ENCODE measurements at regions not wholly inside any gene's neighbourhood (a gene's known extent, or its start where the extent isn't known, plus 50 kb on each side); places are given as distances from the start of the nearest gene placed in this dataset.

DNA sequence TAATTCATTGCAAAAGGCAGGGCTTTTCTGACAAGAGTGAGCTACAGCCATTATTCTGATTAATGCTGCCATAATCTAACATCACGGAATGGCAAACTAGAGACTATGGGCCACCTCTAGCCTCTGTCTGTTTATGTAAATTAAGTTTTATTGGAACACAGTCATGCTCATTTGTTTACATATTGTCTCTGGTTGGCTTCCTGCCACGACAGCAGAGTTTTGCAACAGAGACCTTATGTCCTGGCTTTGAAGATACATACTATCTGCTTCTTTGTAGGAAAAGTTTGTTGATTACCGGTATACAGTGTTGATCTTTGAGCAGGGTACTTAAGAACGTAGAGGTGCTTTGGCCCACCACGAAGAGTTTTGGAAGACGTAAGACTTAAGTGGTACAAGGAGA is 715.9 kb upstream of the RBFOX1 start:
- H4K20me1 ChIP-seq (ENCODE audit: control insufficient read depth, extremely low read depth, insufficient read depth, low read length), result no peaks in the 10 kb centered on the region
- no peak for FAIRE-seq
- H3K27me3 ChIP-seq (ENCODE audit: control insufficient read depth, extremely low read depth, insufficient read depth, low read length), result no peaks in the 10 kb centered on the region
- H3K27ac ChIP-seq (ENCODE audit: control insufficient read depth, insufficient read depth, low read length), result no peak overlapping the region
- H3K9ac ChIP-seq (ENCODE audit: control insufficient read depth, extremely low read depth, insufficient read depth, low read length), result no peak overlapping the region
- no peak overlapping the region for H2AFZ ChIP-seq (ENCODE audit: control insufficient read depth, low read length)
- dilution Hi-C loops (cut with MboI; ENCODE audit: extremely low pct_ligation_motif_present, low sequenced_read_pairs), result no loop called here
- TF ChIP-seq CTCF (optimal IDR thresholded peaks at IDR 0.05 in 1 of 3, IDR thresholded peaks at IDR 0.05 in 1 of 3, conservative IDR thresholded peaks at IDR 0.05 in 1 of 3; ENCODE audit: extremely low read depth in 1 of 3, insufficient read depth in 2 of 3, low read length in 3 of 3) (no peak), EZH2 (IDR thresholded peaks at IDR 0.05; ENCODE audit: low read length) (no peak)
- no peaks in the 10 kb centered on the region for H3K36me3 ChIP-seq (ENCODE audit: control insufficient read depth in 2 of 2, extremely low read depth in 1 of 2, insufficient read depth in 2 of 2, low read length in 2 of 2)
- DNase-seq (ENCODE audit: low read depth, low spot score), result no peak
- H3K4me3 ChIP-seq (ENCODE audit: control insufficient read depth in 2 of 3, extremely low read depth in 1 of 3, insufficient read depth in 2 of 3, low read depth in 1 of 3, low read length in 3 of 3), result no peak overlapping the region
- H3K4me2 ChIP-seq (ENCODE audit: control insufficient read depth, extremely low read depth, insufficient read depth, low read depth, low read length), result no peak overlapping the region
- H3K9me3 ChIP-seq (ENCODE audit: control insufficient read depth, low read depth, low read length), result peaks cover 3% of the 10 kb centered on the region
- H3K4me1 ChIP-seq (ENCODE audit: control insufficient read depth, extremely low read depth, insufficient read depth, low read length), result no peaks in the 10 kb centered on the region
- no peaks in the 10 kb centered on the region for H3K9me1 ChIP-seq (ENCODE audit: control insufficient read depth, extremely low read depth, insufficient read depth, low read length)
- H3K79me2 ChIP-seq (ENCODE audit: control insufficient read depth, insufficient read depth, low read length), result no peaks in the 10 kb centered on the region

DNA sequence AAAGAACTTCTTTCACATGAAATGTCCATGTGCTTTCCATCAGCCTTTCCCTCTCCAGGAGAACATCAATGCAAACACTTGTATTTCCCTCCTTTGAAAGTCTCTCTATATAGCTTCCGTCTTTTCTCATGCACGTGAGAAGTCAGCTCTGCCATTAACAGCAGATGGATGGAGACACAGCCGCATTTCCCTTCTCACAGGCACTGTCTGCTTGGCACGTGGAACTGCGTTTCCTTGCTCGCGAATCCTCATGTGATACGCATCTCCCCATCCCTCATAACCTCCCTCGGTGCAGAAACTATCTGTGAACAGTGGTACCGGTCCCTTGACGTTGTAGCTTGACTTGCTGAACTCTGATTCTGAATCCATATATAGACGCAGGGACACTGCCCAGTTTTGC is 717.0 kb upstream of the RBFOX1 start:
- H4K20me1 ChIP-seq (ENCODE audit: control insufficient read depth, extremely low read depth, insufficient read depth, low read length), result no peaks in the 10 kb centered on the region
- FAIRE-seq, result no peak

More for the DNA sequence above, 717.0 kb upstream of the RBFOX1 start:
- H3K4me2 ChIP-seq (ENCODE audit: control insufficient read depth, extremely low read depth, insufficient read depth, low read depth, low read length), result no peak overlapping the region
- no peaks in the 10 kb centered on the region for H3K79me2 ChIP-seq (ENCODE audit: control insufficient read depth, insufficient read depth, low read length)
- no peak overlapping the region for H3K4me3 ChIP-seq (ENCODE audit: control insufficient read depth in 2 of 3, extremely low read depth in 1 of 3, insufficient read depth in 2 of 3, low read depth in 1 of 3, low read length in 3 of 3)
- H3K27me3 ChIP-seq (ENCODE audit: control insufficient read depth, extremely low read depth, insufficient read depth, low read length), result no peaks in the 10 kb centered on the region
- H3K27ac ChIP-seq (ENCODE audit: control insufficient read depth, insufficient read depth, low read length), result no peak overlapping the region
- dilution Hi-C loops (cut with MboI; ENCODE audit: extremely low pct_ligation_motif_present, low sequenced_read_pairs), result no loop called here
- H3K9ac ChIP-seq (ENCODE audit: control insufficient read depth, extremely low read depth, insufficient read depth, low read length), result no peak overlapping the region
- no peak for TF ChIP-seq EZH2 (IDR thresholded peaks at IDR 0.05; ENCODE audit: low read length)
- no peak for TF ChIP-seq CTCF (optimal IDR thresholded peaks at IDR 0.05 in 1 of 3, IDR thresholded peaks at IDR 0.05 in 1 of 3, conservative IDR thresholded peaks at IDR 0.05 in 1 of 3; ENCODE audit: extremely low read depth in 1 of 3, insufficient read depth in 2 of 3, low read length in 3 of 3)
- no peaks in the 10 kb centered on the region for H3K9me1 ChIP-seq (ENCODE audit: control insufficient read depth, extremely low read depth, insufficient read depth, low read length)
- H3K4me1 ChIP-seq (ENCODE audit: control insufficient read depth, extremely low read depth, insufficient read depth, low read length), result no peaks in the 10 kb centered on the region
- H3K36me3 ChIP-seq (ENCODE audit: control insufficient read depth in 2 of 2, extremely low read depth in 1 of 2, insufficient read depth in 2 of 2, low read length in 2 of 2), result no peaks in the 10 kb centered on the region
- no peak for DNase-seq (ENCODE audit: low read depth, low spot score)
- H3K9me3 ChIP-seq (ENCODE audit: control insufficient read depth, low read depth, low read length), result peaks cover 4% of the 10 kb centered on the region
- no peak overlapping the region for H2AFZ ChIP-seq (ENCODE audit: control insufficient read depth, low read length)

All from keratinocyte (primary cell).